ENCODE measurements at regions not wholly inside any gene's neighbourhood (a gene's known extent, or its start where the extent isn't known, plus 50 kb on each side); places are given as distances from the start of the nearest gene placed in this dataset.
"Not testable (repeated sequence)": the region's sequence is repeated elsewhere in the genome, so short reads cannot be mapped to it uniquely, and the experiment has no call there.

DNA sequence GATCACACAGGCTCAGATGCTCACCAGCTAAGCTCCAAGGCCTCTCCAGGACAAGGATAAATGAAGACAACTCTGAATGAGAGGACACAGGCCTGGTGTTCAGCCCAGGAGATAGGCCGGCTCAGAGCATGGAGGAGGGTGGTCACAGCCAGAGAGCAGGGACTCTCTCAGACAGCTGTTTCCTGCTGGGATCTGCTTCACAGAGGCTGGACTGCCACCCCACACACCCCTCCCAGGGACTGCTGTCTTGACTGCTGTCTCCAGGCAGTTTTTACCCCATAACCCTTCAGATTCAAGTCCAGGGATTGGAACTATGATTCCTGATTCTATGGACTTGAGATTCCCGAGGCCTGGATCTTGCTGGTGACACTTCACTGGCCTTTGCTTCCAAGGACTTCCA is 89.0 kb downstream of the SMIM20 start:
- 97% methylated on average over 2 of the region's 2 CpGs for WGBS
- no peak overlapping the region for H3K9ac ChIP-seq (ENCODE audit: low read depth, low read length)
- no peaks in the 10 kb centered on the region for H3K9me3 ChIP-seq (ENCODE audit: insufficient read depth, low read depth, low read length)
- no peaks in the 10 kb centered on the region for H3K36me3 ChIP-seq (ENCODE audit: insufficient read depth, low read length)
- H3K27me3 ChIP-seq (ENCODE audit: insufficient read depth, low read length): no peaks in the 10 kb centered on the region
- H3K4me1 ChIP-seq (ENCODE audit: insufficient read depth, low read length): peaks cover 10% of the 10 kb centered on the region; the same call in 1 of the 2 replicates
- no peak overlapping the region for H3K4me3 ChIP-seq (ENCODE audit: low read length)
- no peak overlapping the region for H3K27ac ChIP-seq (ENCODE audit: low read depth, low read length)

DNA sequence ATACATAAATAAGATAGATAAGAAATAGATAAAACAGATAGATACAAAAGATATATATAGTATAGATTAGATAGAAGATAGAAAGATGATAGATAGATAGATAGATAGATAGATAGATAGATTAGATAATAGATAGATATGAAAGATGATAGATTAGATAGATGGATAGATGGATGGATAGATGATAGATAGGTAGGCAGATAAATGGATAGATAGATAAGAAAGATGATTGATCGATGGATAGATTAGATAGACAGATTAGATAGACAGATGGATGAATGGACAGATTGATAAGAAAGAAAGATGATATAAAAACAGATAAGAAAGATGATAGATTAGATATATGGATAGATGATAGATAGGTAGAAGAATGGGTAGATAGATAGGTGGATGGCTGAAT is 90.3 kb downstream of the SMIM20 start:
- Histone ChIP-seq H3K9ac (ENCODE audit: low read depth, low read length) (no peak overlapping the region), H3K36me3 (ENCODE audit: insufficient read depth, low read length) (no peaks in the 10 kb centered on the region), H3K4me1 (ENCODE audit: insufficient read depth, low read length) (peaks cover 10% of the 10 kb centered on the region; the same call in 1 of the 2 replicates), H3K27ac (ENCODE audit: low read depth, low read length) (no peak overlapping the region), H3K4me3 (ENCODE audit: low read length) (no peak overlapping the region), H3K27me3 (ENCODE audit: insufficient read depth, low read length) (no peaks in the 10 kb centered on the region), H3K9me3 (ENCODE audit: insufficient read depth, low read depth, low read length) (peaks cover 9% of the 10 kb centered on the region; the same call in 1 of the 2 replicates)
- WGBS: 92% methylated on average over 1 of the region's 1 CpG

- Histone ChIP-seq H3K4me1 (ENCODE audit: insufficient read depth, low read length) (peaks cover 2% of the 10 kb centered on the region; the same call in 1 of the 2 replicates), H3K9ac (ENCODE audit: low read depth, low read length) (no peak overlapping the region), H3K9me3 (ENCODE audit: insufficient read depth, low read depth, low read length) (peaks cover 11% of the 10 kb centered on the region; the same call in 1 of the 2 replicates), H3K27me3 (ENCODE audit: insufficient read depth, low read length) (no peaks in the 10 kb centered on the region), H3K4me3 (ENCODE audit: low read length) (no peak overlapping the region), H3K27ac (ENCODE audit: low read depth, low read length) (no peak overlapping the region), H3K36me3 (ENCODE audit: insufficient read depth, low read length) (no peaks in the 10 kb centered on the region)
- WGBS: 87% methylated on average over 4 of the region's 4 CpGs
Observed at GRCh38 chr4:26005764-26006163, 91.7 kb downstream of the SMIM20 start.

DNA sequence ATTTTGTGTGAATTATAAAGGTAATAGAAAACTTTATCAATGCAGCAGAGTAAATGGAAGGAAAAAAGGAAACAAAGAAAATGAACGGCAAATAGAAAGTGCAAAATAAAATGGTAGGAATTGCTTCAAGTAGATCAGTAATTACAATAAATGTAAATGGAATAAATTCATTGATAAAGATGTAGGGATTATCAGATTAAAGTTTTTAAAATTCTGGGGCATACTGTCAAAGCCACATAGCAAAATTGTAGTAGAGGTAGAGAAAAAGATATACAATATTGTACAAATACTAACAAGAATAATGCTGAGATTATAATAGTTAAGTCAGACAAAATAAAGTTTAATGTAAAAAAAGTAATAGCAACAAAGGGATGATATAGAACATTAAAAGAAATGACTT is 94.7 kb downstream of the SMIM20 start:
- Histone ChIP-seq H3K4me1 (ENCODE audit: insufficient read depth, low read length) (no peaks in the 10 kb centered on the region), H3K4me3 (ENCODE audit: low read length) (no peak overlapping the region), H3K27me3 (ENCODE audit: insufficient read depth, low read length) (no peaks in the 10 kb centered on the region), H3K9ac (ENCODE audit: low read depth, low read length) (no peak overlapping the region), H3K9me3 (ENCODE audit: insufficient read depth, low read depth, low read length) (peaks cover 11% of the 10 kb centered on the region; the same call in 1 of the 2 replicates), H3K36me3 (ENCODE audit: insufficient read depth, low read length) (no peaks in the 10 kb centered on the region), H3K27ac (ENCODE audit: low read depth, low read length) (no peak overlapping the region)
- 0% methylated on average over 1 of the region's 1 CpG for WGBS

DNA sequence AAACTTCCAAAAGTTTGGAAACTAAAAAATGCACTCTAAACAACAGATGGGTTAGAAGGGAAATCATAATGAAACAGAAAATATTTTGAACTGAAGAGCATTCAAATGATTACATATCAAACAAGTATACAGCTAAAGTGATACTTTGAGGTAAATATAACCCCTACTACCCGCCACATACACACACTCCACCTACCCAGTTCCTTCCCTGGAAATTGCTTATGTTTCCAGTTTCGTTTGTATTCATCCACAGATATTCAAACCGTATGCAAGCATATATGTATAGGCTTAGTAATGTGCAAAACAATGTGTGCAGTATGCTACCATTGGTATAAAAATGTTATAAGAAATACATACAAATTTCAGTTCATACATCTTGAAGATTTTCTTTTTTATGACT is 95.5 kb downstream of the SMIM20 start:
- no peak overlapping the region for H3K9ac ChIP-seq (ENCODE audit: low read depth, low read length)
- H3K4me3 ChIP-seq (ENCODE audit: low read length): no peak overlapping the region
- 93% methylated on average over 2 of the region's 3 CpGs for WGBS
- H3K27me3 ChIP-seq (ENCODE audit: insufficient read depth, low read length): no peaks in the 10 kb centered on the region
- H3K4me1 ChIP-seq (ENCODE audit: insufficient read depth, low read length): no peaks in the 10 kb centered on the region; the same call in 1 of the 2 replicates
- peaks cover 11% of the 10 kb centered on the region; the same call in 1 of the 2 replicates for H3K9me3 ChIP-seq (ENCODE audit: insufficient read depth, low read depth, low read length)
- no peak overlapping the region for H3K27ac ChIP-seq (ENCODE audit: low read depth, low read length)
- no peaks in the 10 kb centered on the region for H3K36me3 ChIP-seq (ENCODE audit: insufficient read depth, low read length)

DNA sequence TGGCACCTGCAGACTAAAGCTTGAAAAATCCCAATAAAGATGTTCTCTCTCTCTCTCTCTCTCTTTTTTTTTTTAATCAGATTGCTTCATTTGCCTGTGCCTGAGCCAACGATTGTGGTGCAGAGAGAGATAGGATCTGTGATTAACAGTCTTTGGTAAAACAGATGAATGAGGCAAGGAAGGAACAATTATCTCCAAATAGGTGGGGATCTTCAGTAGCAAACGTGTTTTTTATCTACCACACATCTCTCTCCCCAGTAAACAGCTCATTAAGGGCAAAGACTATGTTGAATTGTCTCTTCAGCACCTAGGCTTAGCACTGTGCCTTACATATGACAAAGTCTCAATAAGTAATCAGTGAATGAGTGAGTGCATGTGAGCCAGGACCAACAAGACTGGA is 96.3 kb downstream of the SMIM20 start:
- Histone ChIP-seq H3K4me3 (ENCODE audit: low read length) (no peak overlapping the region), H3K27ac (ENCODE audit: low read depth, low read length) (no peak overlapping the region), H3K36me3 (ENCODE audit: insufficient read depth, low read length) (no peaks in the 10 kb centered on the region), H3K9ac (ENCODE audit: low read depth, low read length) (no peak overlapping the region), H3K9me3 (ENCODE audit: insufficient read depth, low read depth, low read length) (peaks cover 11% of the 10 kb centered on the region; the same call in 1 of the 2 replicates), H3K27me3 (ENCODE audit: insufficient read depth, low read length) (no peaks in the 10 kb centered on the region), H3K4me1 (ENCODE audit: insufficient read depth, low read length) (no peaks in the 10 kb centered on the region; the same call in 1 of the 2 replicates)
- WGBS: 62% methylated on average over 2 of the region's 2 CpGs

GRCh38 chr4:26013629-26014028 is 99.6 kb downstream of the SMIM20 start:
- Histone ChIP-seq H3K4me3 (ENCODE audit: low read length) (no peak overlapping the region), H3K27ac (ENCODE audit: low read depth, low read length) (no peak overlapping the region), H3K27me3 (ENCODE audit: insufficient read depth, low read length) (no peaks in the 10 kb centered on the region), H3K9me3 (ENCODE audit: insufficient read depth, low read depth, low read length) (peaks cover 9% of the 10 kb centered on the region; the same call in 1 of the 2 replicates), H3K9ac (ENCODE audit: low read depth, low read length) (no peak overlapping the region), H3K36me3 (ENCODE audit: insufficient read depth, low read length) (no peaks in the 10 kb centered on the region), H3K4me1 (ENCODE audit: insufficient read depth, low read length) (no peaks in the 10 kb centered on the region; the same call in 1 of the 2 replicates)
- 0% methylated on average over 2 of the region's 2 CpGs for WGBS

- Histone ChIP-seq H3K27me3 (ENCODE audit: insufficient read depth, low read length) (no peaks in the 10 kb centered on the region), H3K36me3 (ENCODE audit: insufficient read depth, low read length) (no peaks in the 10 kb centered on the region), H3K9me3 (ENCODE audit: insufficient read depth, low read depth, low read length) (no peaks in the 10 kb centered on the region), H3K4me3 (ENCODE audit: low read length) (no peak overlapping the region), H3K27ac (ENCODE audit: low read depth, low read length) (no peak overlapping the region), H3K9ac (ENCODE audit: low read depth, low read length) (no peak overlapping the region), H3K4me1 (ENCODE audit: insufficient read depth, low read length) (no peaks in the 10 kb centered on the region; the same call in 1 of the 2 replicates)
- WGBS: 84% methylated on average over 7 of the region's 7 CpGs
Observed at GRCh38 chr4:26015133-26015651, 101.2 kb downstream of the SMIM20 start.

DNA sequence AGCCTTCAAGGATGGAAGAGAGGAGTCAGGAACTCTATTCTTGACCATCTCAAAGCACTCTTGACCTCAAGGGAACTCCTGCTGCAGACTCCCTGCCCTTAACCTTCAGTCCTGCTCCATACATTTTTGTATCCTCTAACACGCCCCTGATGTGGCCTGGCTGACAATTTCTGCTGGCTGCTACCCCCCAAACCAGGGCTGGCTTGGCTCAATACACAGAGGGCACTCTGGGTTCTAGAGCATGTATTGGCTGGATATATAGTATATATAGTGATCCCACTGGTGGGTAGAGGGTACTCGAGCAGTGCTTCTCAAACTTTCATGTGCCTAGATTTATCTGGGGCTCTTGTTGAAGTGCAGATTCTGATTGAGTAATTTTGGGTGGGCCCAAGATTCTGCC is 101.9 kb downstream of the SMIM20 start:
- WGBS: 89% methylated on average over 2 of the region's 2 CpGs
- H3K27ac ChIP-seq (ENCODE audit: low read depth, low read length): no peak overlapping the region
- H3K36me3 ChIP-seq (ENCODE audit: insufficient read depth, low read length): no peaks in the 10 kb centered on the region
- H3K9ac ChIP-seq (ENCODE audit: low read depth, low read length): no peak overlapping the region
- H3K4me1 ChIP-seq (ENCODE audit: insufficient read depth, low read length): no peaks in the 10 kb centered on the region; the same call in 1 of the 2 replicates
- no peak overlapping the region for H3K4me3 ChIP-seq (ENCODE audit: low read length)
- H3K27me3 ChIP-seq (ENCODE audit: insufficient read depth, low read length): no peaks in the 10 kb centered on the region
- no peaks in the 10 kb centered on the region for H3K9me3 ChIP-seq (ENCODE audit: insufficient read depth, low read depth, low read length)

DNA sequence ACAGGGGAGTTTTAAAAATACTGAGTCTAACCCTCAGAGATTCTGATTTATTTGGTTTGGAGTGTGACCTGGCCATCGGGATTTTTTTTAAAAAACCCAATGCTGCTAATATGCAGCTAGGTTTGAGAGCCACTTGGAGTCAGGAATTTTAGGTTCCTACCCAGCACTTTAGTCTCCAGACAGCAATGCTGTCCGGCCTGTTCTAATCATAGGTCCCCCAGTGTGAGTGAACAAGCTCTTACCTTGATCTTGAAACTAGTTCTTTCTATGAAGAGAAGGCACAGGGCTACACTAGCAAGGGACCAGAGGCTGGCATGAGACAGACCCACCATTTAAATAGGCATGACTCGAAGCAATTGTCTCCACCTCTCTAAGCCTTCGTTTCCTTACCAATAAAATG is 103.5 kb downstream of the SMIM20 start:
- Histone ChIP-seq H3K27me3 (ENCODE audit: insufficient read depth, low read length) (no peaks in the 10 kb centered on the region), H3K27ac (ENCODE audit: low read depth, low read length) (no peak overlapping the region), H3K9me3 (ENCODE audit: insufficient read depth, low read depth, low read length) (no peaks in the 10 kb centered on the region), H3K4me1 (ENCODE audit: insufficient read depth, low read length) (no peaks in the 10 kb centered on the region; the same call in 1 of the 2 replicates), H3K4me3 (ENCODE audit: low read length) (no peak overlapping the region), H3K36me3 (ENCODE audit: insufficient read depth, low read length) (no peaks in the 10 kb centered on the region), H3K9ac (ENCODE audit: low read depth, low read length) (no peak overlapping the region)
- WGBS: 78% methylated on average over 4 of the region's 4 CpGs

GRCh38 chr4:26017961-26018700 is 104.1 kb downstream of the SMIM20 start:
- WGBS: 88% methylated on average over 6 of the region's 6 CpGs
- not testable (repeated sequence) for H3K4me1 ChIP-seq (ENCODE audit: insufficient read depth, low read length); H3K9ac ChIP-seq (ENCODE audit: low read depth, low read length); H3K27me3 ChIP-seq (ENCODE audit: insufficient read depth, low read length); H3K36me3 ChIP-seq (ENCODE audit: insufficient read depth, low read length); H3K4me3 ChIP-seq (ENCODE audit: low read length); H3K27ac ChIP-seq (ENCODE audit: low read depth, low read length); H3K9me3 ChIP-seq (ENCODE audit: insufficient read depth, low read depth, low read length)
